Caco-2 (cell line): ENCODE measurements at regions not wholly inside any gene's neighbourhood (a gene's known extent, or its start where the extent isn't known, plus 50 kb on each side); places are given as distances from the start of the nearest gene placed in this dataset.

ENCODE experiments used
- BruUV-seq: library from RNA; stranded (reverse); fragments of 400-500 nt; replicated peaks from 2 replicates; lab custom pipeline; 2021; lab: Mats Ljungman, UMichigan
- CTCF ChIA-PET: fragments of 300-600 bp; sonication (Branson Sonifier 250); formaldehyde crosslinking; loops from one replicate; lab custom pipeline; 2022; ENCODE audit warnings: antibody characterized with exemption; lab: Charles Lee
- POLR2A ChIA-PET: fragments of 300-600 bp; sonication (Branson Sonifier 250); formaldehyde crosslinking; loops from one replicate; lab custom pipeline; 2022; ENCODE audit warnings: antibody characterized with exemption; lab: Charles Lee
- DNase-seq, 2 experiments: peaks; one replicate each; pipeline versions ENCODE4 v3.0.0 to v3.0.0-alpha.2; 2020 to 2022
- H3K27me3 ChIP-seq: replicated peaks from 2 replicates; pipeline ENCODE4 v1.6.0; 2011; ENCODE audit warnings: low read length; ENCODE audit not compliant: control insufficient read depth, insufficient read depth
- H3K36me3 ChIP-seq: 2 replicates; pipeline ENCODE4 v1.5.1; 2011; ENCODE audit warnings: low read length; ENCODE audit not compliant: control insufficient read depth, insufficient read depth
- H3K4me1 ChIP-seq: fragments of 250-450 bp; sonication (Bioruptor Pico); 2 replicates; pipeline ENCODE4 v1.5.1; 2020; ENCODE audit warnings: mild to moderate bottlenecking
- H3K4me3 ChIP-seq: 2 replicates; pipeline ENCODE4 v1.5.1; 2011; ENCODE audit warnings: low read depth, mild to moderate bottlenecking, control low read depth, low read length
- H3K9me3 ChIP-seq: fragments of 250-450 bp; sonication (Bioruptor Pico); 2 replicates; pipeline ENCODE4 v1.5.1; 2020; ENCODE audit warnings: mild to moderate bottlenecking, moderate library complexity
- H3K27ac Mint-ChIP-seq: one replicate; pipeline ENCODE4 v1.8.0; 2022; ENCODE audit warnings: mixed read lengths; ENCODE audit not compliant: unreplicated experiment
- H3K27me3 Mint-ChIP-seq: one replicate; pipeline ENCODE4 v1.8.0; 2022; ENCODE audit warnings: mixed read lengths; ENCODE audit not compliant: insufficient read depth, unreplicated experiment
- H3K36me3 Mint-ChIP-seq: one replicate; pipeline ENCODE4 v1.8.0; 2022; ENCODE audit warnings: mild to moderate bottlenecking, mixed read lengths; ENCODE audit not compliant: insufficient read depth, unreplicated experiment
- H3K4me1 Mint-ChIP-seq: one replicate; pipeline ENCODE4 v1.8.0; 2022; ENCODE audit warnings: low read depth, mixed read lengths; ENCODE audit not compliant: unreplicated experiment
- H3K4me3 Mint-ChIP-seq: one replicate; pipeline ENCODE4 v1.8.0; 2022; ENCODE audit warnings: mild to moderate bottlenecking, moderate library complexity, mixed read lengths; ENCODE audit not compliant: unreplicated experiment
- H3K9me3 Mint-ChIP-seq: one replicate; pipeline ENCODE4 v1.8.0; 2022; ENCODE audit warnings: mixed read lengths; ENCODE audit not compliant: unreplicated experiment
- intact Hi-C: fragments of 100-400 bp; cut with micrococcal nuclease; formaldehyde crosslinking; loops from one replicate; pipeline ENCODE4 v1.10.0; 2022; ENCODE audit not compliant: unreplicated experiment
- TF ChIP-seq, protein P1 (sequence below), 2 experiments: fragments of 200-600 bp in 1 of 2; IDR thresholded peaks; 1 replicate in 1 of 2; 2 replicates in 1 of 2; pipeline versions ENCODE4 v1.5.1 to v1.8.0; 2011 to 2022; ENCODE audit warnings: antibody characterized with exemption in 1 of 2, control low read depth in 1 of 2, inconsistent platforms in 1 of 2, low read depth in 1 of 2, low read length in 1 of 2, mild to moderate bottlenecking in 1 of 2, moderate library complexity in 1 of 2; ENCODE audit not compliant: insufficient read depth in 1 of 2, severe bottlenecking in 1 of 2, unreplicated experiment in 1 of 2

DNA sequence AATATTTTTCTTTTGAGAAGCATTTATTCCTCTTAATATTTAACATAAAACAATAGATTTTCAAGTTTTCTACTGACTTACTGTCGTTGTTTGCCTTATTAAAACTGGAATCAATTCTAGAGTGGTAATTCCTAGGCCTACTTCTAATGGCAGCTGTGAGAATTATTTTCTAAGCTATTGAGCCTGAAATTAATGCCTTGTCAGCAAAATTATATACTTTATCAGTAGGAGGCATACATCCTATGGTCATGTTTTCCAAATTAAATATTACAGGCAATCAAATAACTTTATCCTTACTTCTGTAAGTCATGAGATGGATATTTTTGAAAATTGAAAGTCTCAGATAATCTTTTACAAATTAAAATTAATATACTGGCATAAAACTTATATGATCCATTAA, 239.1 kb upstream of the CNTNAP4 start:
- Histone ChIP-seq H3K27me3 (no peaks in the 10 kb centered on the region), H3K36me3 (no peaks in the 10 kb centered on the region), H3K4me3 (no peak overlapping the region), H3K9me3 (peaks cover 28% of the 10 kb centered on the region), H3K4me1 (no peaks in the 10 kb centered on the region)
- Mint-ChIP-seq H3K36me3 (no peaks in the 10 kb centered on the region), H3K27ac (no peak overlapping the region), H3K27me3 (no peaks in the 10 kb centered on the region), H3K9me3 (peaks cover 34% of the 10 kb centered on the region), H3K4me3 (no peak overlapping the region), H3K4me1 (no peaks in the 10 kb centered on the region)
- TF ChIP-seq, protein P1, sequence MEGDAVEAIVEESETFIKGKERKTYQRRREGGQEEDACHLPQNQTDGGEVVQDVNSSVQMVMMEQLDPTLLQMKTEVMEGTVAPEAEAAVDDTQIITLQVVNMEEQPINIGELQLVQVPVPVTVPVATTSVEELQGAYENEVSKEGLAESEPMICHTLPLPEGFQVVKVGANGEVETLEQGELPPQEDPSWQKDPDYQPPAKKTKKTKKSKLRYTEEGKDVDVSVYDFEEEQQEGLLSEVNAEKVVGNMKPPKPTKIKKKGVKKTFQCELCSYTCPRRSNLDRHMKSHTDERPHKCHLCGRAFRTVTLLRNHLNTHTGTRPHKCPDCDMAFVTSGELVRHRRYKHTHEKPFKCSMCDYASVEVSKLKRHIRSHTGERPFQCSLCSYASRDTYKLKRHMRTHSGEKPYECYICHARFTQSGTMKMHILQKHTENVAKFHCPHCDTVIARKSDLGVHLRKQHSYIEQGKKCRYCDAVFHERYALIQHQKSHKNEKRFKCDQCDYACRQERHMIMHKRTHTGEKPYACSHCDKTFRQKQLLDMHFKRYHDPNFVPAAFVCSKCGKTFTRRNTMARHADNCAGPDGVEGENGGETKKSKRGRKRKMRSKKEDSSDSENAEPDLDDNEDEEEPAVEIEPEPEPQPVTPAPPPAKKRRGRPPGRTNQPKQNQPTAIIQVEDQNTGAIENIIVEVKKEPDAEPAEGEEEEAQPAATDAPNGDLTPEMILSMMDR (IDR thresholded peaks at IDR 0.05; ENCODE audit: insufficient read depth in 1 of 2, low read depth in 1 of 2, low read length in 1 of 2, severe bottlenecking in 1 of 2, unreplicated experiment in 1 of 2), result no peak
- DNase-seq, result no peak
- POLR2A ChIA-PET, result no interaction called here
- intact Hi-C loops, result no loop called here
- CTCF ChIA-PET, result no interaction called here
- BruUV-seq, result no TSS peak

DNA sequence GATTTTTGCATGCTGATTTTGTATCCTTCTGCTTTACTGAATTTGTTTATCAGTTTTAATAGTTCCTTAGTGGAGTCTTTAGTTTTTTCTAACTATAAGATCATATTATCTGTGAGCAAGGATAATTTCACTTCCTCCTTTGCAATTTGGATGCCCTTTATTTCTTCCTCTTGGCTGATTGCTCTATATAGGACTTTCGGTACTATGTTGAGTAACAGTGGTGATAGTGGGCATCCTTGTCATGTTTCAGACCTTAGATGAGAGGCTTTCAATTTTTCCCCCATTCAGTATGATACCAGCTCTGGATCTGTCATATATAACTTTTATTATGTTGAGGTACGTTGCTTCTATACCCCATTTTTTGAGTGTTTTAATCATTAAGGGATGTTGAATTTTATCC, 224.5 kb upstream of the CNTNAP4 start:
- Histone ChIP-seq H3K27me3 (no peaks in the 10 kb centered on the region), H3K4me3 (no peak overlapping the region), H3K9me3 (peaks cover 6% of the 10 kb centered on the region; the same call in 1 of the 2 replicates), H3K4me1 (no peaks in the 10 kb centered on the region), H3K36me3 (no peaks in the 10 kb centered on the region)
- Mint-ChIP-seq H3K36me3 (no peaks in the 10 kb centered on the region), H3K9me3 (peaks cover 20% of the 10 kb centered on the region), H3K4me3 (no peak overlapping the region), H3K27ac (no peak overlapping the region), H3K4me1 (no peaks in the 10 kb centered on the region), H3K27me3 (no peaks in the 10 kb centered on the region)
- intact Hi-C loops, result no loop called here
- TF ChIP-seq, protein P1 (IDR thresholded peaks at IDR 0.05; ENCODE audit: insufficient read depth in 1 of 2, low read depth in 1 of 2, low read length in 1 of 2, severe bottlenecking in 1 of 2, unreplicated experiment in 1 of 2), result no peak
- CTCF ChIA-PET, result no interaction called here
- no TSS peak for BruUV-seq
- no peak for DNase-seq
- POLR2A ChIA-PET, result no interaction called here

DNA sequence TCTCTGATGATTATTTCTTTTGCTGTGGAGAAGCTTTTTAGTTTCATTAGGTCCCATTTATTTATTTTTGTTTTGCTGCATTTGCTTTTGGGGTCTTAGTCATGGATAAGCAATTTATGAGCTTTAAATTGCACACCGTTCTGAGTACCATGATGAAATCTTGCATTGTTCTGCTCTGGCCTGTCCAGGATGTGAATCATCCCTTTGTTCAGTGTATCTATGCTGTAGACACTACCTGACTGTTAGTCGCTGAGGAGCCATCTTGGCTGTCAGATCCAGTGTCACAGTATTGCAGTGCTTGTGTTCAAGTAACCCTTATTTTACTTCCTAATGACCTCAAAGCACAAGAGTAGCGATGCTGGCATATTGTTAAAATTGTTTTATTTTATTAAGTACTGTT, 218.0 kb upstream of the CNTNAP4 start:
- H3K9me3 Mint-ChIP-seq, result no peaks in the 10 kb centered on the region
- Histone ChIP-seq H3K9me3 (no peaks in the 10 kb centered on the region), H3K4me3 (no peak overlapping the region), H3K27me3 (no peaks in the 10 kb centered on the region), H3K4me1 (no peaks in the 10 kb centered on the region), H3K36me3 (no peaks in the 10 kb centered on the region)
- ChIA-PET CTCF (no interaction called here), POLR2A (no interaction called here)
- no peaks in the 10 kb centered on the region for H3K36me3 Mint-ChIP-seq
- H3K27ac Mint-ChIP-seq, result no peak overlapping the region
- H3K4me1 Mint-ChIP-seq, result no peaks in the 10 kb centered on the region
- BruUV-seq, result no TSS peak
- TF ChIP-seq, protein P1 (IDR thresholded peaks at IDR 0.05; ENCODE audit: insufficient read depth in 1 of 2, low read depth in 1 of 2, low read length in 1 of 2, severe bottlenecking in 1 of 2, unreplicated experiment in 1 of 2), result no peak
- H3K4me3 Mint-ChIP-seq, result no peak overlapping the region
- no peak for DNase-seq
- H3K27me3 Mint-ChIP-seq, result no peaks in the 10 kb centered on the region
- intact Hi-C loops, result no loop called here
